HS-27A (cell line): ENCODE measurements at regions not wholly inside any gene's neighbourhood (a gene's known extent, or its start where the extent isn't known, plus 50 kb on each side); places are given as distances from the start of the nearest gene placed in this dataset.
"Not testable (repeated sequence)": the region's sequence is repeated elsewhere in the genome, so short reads cannot be mapped to it uniquely, and the experiment has no call there.

Experiments
- DNase-seq: peaks from one replicate; pipeline ENCODE4 v3.0.0-alpha.2; 2012; ENCODE audit warnings: low read depth, missing footprints

DNA sequence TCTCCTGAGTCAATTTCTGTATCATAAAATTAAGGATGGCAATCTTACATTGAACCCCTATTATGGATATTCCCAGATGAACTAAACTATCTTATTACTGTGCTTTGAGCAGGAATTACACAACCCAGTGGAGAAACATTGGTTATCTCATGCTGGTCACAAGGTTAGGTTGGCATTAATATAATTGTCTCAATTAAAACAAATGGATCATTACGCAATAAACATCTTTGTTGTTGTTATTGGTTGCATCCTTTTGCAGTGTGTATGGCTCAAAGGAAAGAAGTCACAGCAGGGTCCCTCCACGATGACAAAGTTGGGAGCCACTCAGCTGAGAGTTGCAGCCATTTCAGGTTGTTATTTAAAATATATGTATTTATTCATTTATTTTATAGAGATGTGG lies 297.0 kb upstream of the KLF4 start:
- DNase-seq, result no peak

DNA sequence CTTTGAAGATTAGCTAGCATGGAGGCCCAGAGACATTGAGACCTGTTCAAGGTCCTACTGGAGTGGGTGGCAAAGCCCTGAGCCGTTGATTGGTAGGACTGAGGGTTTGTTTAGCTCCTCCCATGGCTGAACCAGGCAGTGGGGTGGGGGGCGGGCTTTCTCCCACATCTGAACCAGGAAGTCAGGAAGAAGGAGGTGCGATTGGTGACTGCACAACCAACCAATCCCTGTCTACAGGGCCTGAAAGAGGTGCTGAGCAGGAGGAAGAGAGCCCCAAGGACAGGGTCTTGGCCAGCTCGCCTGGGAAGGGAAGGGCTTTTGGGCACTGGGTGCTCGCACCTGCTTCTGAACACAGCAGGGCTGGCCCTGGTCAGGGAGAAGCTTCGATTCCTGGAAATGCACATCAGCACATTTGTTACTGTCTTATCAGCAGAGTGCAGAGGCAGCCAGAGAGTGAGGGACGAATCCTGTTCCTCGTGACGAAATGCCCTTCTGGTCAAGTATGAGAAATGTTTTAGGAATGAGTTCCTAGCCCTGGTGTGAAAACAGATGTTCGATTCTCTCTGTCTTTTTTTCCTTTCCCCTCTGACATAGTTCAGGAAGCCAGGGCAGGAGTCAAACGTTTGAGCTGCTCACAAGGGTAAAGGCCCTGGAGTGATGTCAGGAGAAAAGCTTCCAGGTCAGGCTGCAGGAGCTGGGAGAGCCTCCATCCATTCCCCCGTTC lies 294.8 kb upstream of the KLF4 start:
- DNase-seq, result peak; percentile 80

- DNase-seq, result no peak
These were observed 293.2 kb upstream of the KLF4 start for GRCh38 chr9:107782789-107783188.

DNA sequence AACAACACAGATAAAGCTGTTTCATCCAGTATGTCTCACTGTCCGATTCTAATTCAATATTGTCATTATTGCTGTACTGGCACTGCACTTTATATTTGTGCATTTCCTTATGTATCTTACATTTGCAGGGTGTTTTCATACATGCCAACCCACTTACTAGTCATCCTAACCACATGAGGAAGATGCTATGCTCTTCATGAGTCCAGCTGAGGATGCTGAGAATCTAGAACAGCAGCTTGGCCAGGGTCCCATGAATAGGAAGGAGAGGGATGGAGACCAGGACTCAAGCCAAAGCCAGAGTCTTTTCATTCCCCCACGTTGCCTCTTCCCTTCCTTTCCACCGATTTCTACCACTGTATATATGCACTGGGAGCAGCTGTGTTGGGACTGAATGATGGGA lies 292.8 kb upstream of the KLF4 start:
- peak; percentile 34 for DNase-seq

GRCh38 chr9:107780960-107781359 lies 291.4 kb upstream of the KLF4 start:
- DNase-seq, result no peak

DNA sequence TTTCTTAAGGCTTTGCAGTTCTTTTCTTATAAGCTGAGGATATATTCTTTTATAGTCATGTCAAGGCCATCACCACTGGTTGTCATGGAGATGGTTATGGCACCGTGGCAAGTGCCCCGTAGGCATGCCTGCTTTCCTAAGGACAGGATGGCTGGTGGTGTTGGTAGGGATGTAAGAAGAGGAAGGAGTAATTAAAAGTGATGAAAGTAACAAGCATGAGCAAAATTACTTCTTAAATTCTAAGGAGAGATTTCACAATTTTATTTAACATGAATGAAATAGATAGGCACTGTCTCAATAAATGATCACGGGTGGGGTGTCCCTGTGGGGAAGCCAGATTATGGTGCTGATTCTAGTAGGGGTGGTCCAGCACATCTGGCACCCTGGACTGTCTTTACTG lies 290.2 kb upstream of the KLF4 start:
- DNase-seq, result no peak

DNA sequence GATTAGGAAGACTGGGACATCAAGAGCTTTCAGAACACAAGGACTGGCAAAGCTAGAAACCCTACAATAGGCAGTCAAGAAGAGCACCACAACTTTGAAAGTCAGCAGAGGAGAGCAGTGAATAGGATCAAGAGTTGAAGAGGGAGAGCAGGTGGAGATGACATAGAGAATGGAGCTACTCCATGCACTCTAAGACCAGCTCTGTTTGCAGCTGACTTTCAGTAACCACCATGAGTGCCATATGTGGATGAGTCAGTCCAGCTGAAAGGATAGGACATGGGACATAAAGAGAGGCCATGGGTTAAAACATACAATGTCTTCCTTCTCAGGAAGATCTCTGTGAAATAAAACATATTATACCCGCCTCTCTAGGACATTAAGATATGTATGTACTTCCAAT lies 289.1 kb upstream of the KLF4 start:
- no peak for DNase-seq

GRCh38 chr9:107774099-107774498 lies 284.5 kb upstream of the KLF4 start:
- not testable (repeated sequence) for DNase-seq

DNA sequence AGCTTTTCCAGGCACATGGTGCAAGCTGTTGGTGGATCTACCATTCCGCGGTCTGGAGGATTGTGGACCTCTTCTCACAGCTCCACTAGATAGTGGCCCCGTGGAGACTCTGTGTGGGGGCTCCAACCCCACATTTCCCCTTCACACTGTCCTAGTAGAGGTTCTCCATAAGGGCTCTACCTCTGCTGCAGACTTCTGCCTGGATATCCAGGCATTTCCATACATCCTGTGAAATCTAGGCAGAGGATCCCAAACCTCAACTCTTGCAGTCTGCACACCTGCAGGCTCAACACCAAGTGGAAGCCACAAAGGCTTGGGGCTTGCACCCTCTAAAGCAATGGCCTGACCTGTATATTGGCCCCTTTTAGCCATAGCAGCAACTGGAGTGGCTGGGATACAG lies 283.4 kb upstream of the KLF4 start:
- no peak for DNase-seq

- no peak for DNase-seq
These were observed 281.1 kb upstream of the KLF4 start for GRCh38 chr9:107770716-107771115.

DNA sequence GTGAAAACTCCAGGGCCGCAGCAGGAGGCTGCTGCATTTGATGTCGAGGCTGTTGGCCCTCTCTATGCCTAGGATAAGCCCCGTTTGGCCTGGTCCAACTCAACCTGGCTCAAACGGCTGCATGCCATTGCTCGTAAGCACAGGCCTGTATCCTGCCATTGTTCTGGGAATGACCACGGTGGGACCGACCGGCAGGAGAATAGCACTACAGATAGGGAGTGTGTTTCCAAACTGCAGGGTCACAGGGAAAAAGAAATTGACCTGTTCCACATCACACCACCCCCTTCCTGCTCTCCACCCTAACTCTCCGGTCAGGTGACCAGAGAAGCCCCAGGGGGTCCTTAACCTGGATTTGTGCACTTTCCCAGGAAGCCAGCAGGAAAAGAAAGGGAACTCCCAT lies 278.7 kb upstream of the KLF4 start:
- DNase-seq, result no peak

DNA sequence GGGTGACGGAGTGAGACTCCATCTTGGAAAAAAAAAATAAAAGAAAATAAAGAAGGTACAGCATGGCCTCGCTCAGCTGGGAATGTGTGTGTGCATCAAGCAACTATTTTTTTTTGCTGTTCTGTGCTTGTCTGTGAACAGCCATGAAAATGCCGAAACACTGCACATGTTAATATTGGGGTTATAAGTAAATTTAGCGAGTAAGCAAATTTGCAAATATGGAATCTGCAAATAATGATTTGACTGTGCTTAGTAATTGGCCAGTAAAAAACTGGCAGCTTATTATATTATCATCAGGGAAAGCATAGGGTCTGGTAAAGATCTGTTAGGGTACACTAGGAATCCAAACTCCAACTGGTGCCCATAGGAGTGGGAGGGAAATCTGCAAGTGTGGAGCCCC lies 278.1 kb upstream of the KLF4 start:
- no peak for DNase-seq

- DNase-seq, result not testable (repeated sequence)
These were observed 273.9 kb upstream of the KLF4 start for GRCh38 chr9:107763469-107763868.

DNA sequence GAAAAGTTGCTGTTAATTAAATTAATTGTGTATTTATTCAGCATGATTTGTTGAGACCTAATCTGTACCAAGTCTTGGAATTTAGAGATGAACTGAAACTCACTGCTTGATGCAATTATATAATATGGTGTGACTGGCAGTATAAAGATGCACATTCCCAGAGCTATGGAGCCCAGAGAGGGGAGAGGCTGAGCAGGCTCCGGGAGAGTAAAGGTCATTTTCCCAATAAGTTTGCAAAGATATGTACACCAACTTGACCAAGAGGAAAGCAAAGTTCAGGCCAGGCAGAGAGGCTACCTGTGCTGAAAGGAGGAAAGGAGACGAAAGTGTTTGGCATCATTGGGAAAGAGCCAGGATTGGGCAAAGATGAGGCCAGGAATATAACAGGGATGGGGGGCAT lies 271.7 kb upstream of the KLF4 start:
- DNase-seq, result no peak

DNA sequence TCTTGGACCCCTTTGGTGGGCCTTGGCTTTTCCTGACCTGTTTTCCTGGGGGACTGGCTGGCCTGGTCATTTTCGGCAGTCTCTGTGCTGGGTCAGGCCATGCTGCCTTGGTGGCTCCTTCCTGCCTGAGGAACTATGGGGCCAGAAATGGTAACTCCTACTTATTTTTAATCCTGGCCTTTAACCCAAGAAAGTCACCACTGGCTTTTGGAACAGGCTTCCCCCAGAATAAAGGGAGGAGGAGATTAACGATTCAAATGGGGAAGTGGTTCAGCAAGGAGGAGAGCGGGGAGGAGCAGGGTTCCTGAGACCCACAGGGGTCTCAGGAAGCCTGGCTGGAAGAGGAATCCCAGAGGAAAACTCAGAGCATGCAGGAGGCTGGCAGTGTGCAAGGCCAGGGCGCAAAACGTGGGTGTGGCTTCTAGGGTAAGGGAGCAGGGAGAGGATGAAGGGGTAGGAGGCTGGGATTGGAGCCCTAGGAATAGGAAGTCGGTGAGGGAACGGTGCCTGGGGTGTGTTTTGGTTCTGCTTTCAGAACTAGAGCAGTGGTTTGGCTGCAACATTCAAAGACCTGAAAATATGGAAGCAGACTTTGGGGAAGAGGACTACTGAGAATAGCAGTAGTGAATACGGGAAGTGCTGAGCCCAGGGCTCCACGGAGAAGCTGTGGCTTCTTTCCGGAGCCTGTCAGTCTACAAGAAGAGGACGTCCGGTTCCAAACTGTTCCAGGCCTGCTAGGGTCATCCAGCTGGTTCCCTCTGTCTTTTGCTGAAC lies 271.1 kb upstream of the KLF4 start:
- DNase-seq, result no peak

DNA sequence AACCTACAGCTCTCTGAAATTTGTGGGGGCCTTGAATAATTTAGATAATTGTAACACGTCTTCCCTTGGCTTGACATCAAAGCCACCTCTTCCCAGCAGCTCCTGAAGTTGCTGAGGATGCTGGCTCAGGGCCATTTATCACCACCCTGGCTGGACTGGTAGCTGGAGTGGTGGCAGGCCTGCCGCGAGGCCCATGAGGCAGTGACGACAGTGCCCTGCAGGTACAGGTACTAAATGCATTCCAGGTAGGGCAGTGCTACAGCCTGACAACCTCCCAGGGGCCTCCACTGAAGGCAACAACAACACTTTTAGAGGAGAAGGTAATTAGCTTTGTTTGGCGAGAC lies 270.2 kb upstream of the KLF4 start:
- no peak for DNase-seq

- DNase-seq, result no peak
These were observed 269.6 kb upstream of the KLF4 start for GRCh38 chr9:107759009-107759822.

GRCh38 chr9:107756091-107756490 lies 266.5 kb upstream of the KLF4 start:
- DNase-seq, result no peak

- peak; percentile 84 for DNase-seq
These were observed 265.7 kb upstream of the KLF4 start for GRCh38 chr9:107755246-107755645.

GRCh38 chr9:107751567-107752210 lies 262.1 kb upstream of the KLF4 start:
- no peak for DNase-seq

GRCh38 chr9:107750741-107751566 lies 261.4 kb upstream of the KLF4 start:
- peak; percentile 94 for DNase-seq
